ENCODE measurements at regions not wholly inside any gene's neighbourhood (a gene's known extent, or its start where the extent isn't known, plus 50 kb on each side); places are given as distances from the start of the nearest gene placed in this dataset.

DNA sequence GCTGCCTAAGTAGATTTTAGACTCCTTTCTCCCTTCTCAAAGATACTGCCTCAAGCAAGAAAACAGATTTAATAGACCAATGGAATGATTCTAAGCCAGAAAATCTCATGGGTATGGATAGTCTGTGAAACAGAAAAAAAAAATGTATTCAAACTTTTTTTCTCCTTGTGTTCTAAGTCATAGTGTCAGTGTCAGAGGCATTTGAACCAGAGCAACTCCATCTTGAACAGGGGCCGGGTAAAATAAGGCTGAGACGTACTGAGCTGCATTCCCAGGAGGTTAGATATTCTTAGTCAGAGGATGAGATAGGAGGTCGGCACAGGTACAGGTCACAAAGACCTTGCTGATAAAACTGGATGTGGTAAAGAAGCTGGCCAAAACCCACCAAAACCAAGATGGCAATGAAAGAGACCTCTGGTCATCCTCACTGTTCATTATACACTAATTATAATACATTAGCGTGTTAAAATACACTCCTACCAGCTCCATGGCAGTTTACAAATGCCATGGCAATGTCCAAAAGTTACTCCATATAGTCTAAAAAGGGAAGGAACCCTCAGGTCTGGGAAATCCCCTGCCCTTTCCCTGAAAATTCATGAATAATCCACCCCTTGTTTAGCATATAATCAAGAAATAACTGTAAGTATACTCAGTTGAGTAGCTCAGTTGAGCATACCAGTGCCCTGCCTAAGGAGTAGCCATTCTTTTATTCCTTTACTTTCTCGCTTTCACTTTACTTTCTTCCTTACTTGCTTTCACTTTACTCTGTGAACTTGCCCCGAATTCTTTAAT is 72.8 kb upstream of the GOLGA8B start (continued):
- TF ChIP-seq NBN (IDR thresholded peaks at IDR 0.05; ENCODE audit: low read depth), result no peak
- TF ChIP-seq, protein P1, sequence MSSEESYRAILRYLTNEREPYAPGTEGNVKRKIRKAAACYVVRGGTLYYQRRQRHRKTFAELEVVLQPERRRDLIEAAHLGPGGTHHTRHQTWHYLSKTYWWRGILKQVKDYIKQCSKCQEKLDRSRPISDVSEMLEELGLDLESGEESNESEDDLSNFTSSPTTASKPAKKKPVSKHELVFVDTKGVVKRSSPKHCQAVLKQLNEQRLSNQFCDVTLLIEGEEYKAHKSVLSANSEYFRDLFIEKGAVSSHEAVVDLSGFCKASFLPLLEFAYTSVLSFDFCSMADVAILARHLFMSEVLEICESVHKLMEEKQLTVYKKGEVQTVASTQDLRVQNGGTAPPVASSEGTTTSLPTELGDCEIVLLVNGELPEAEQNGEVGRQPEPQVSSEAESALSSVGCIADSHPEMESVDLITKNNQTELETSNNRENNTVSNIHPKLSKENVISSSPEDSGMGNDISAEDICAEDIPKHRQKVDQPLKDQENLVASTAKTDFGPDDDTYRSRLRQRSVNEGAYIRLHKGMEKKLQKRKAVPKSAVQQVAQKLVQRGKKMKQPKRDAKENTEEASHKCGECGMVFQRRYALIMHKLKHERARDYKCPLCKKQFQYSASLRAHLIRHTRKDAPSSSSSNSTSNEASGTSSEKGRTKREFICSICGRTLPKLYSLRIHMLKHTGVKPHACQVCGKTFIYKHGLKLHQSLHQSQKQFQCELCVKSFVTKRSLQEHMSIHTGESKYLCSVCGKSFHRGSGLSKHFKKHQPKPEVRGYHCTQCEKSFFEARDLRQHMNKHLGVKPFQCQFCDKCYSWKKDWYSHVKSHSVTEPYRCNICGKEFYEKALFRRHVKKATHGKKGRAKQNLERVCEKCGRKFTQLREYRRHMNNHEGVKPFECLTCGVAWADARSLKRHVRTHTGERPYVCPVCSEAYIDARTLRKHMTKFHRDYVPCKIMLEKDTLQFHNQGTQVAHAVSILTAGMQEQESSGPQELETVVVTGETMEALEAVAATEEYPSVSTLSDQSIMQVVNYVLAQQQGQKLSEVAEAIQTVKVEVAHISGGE (CRISPR knock-in tag; IDR thresholded peaks at IDR 0.05), result peak in 1 of 3 experiments; percentile 66; a peak in 1 of 6 replicates
- TF ChIP-seq ZNF589 (CRISPR knock-in tag; IDR thresholded peaks at IDR 0.05; ENCODE audit: low read depth), result peak; percentile 98
- no peak for TF ChIP-seq FIP1L1 (IDR thresholded peaks at IDR 0.05; ENCODE audit: low read depth, low read length, poor library complexity, severe bottlenecking)
- TF ChIP-seq KLF10 (CRISPR knock-in tag; IDR thresholded peaks at IDR 0.05), result peak; percentile 42; the same call in 1 of the 2 replicates
- TF ChIP-seq ZSCAN32 (CRISPR knock-in tag; IDR thresholded peaks at IDR 0.05), result peak; percentile 66
- TF ChIP-seq SNIP1 (IDR thresholded peaks at IDR 0.05; ENCODE audit: low read depth), result no peak
- no peak for TF ChIP-seq HNRNPH1 (optimal IDR thresholded peaks at IDR 0.05; ENCODE audit: low read depth, low read length)
- TF ChIP-seq ZNF75A (CRISPR knock-in tag; IDR thresholded peaks at IDR 0.05), result no peak
- TF ChIP-seq ZNF551 (CRISPR knock-in tag; IDR thresholded peaks at IDR 0.05), result no peak
- TF ChIP-seq, protein P2, sequence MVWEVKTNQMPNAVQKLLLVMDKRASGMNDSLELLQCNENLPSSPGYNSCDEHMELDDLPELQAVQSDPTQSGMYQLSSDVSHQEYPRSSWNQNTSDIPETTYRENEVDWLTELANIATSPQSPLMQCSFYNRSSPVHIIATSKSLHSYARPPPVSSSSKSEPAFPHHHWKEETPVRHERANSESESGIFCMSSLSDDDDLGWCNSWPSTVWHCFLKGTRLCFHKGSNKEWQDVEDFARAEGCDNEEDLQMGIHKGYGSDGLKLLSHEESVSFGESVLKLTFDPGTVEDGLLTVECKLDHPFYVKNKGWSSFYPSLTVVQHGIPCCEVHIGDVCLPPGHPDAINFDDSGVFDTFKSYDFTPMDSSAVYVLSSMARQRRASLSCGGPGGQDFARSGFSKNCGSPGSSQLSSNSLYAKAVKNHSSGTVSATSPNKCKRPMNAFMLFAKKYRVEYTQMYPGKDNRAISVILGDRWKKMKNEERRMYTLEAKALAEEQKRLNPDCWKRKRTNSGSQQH (CRISPR knock-in tag; IDR thresholded peaks at IDR 0.05), result peak; percentile 91; the same call in 1 of the 2 replicates
- TF ChIP-seq, protein P3, sequence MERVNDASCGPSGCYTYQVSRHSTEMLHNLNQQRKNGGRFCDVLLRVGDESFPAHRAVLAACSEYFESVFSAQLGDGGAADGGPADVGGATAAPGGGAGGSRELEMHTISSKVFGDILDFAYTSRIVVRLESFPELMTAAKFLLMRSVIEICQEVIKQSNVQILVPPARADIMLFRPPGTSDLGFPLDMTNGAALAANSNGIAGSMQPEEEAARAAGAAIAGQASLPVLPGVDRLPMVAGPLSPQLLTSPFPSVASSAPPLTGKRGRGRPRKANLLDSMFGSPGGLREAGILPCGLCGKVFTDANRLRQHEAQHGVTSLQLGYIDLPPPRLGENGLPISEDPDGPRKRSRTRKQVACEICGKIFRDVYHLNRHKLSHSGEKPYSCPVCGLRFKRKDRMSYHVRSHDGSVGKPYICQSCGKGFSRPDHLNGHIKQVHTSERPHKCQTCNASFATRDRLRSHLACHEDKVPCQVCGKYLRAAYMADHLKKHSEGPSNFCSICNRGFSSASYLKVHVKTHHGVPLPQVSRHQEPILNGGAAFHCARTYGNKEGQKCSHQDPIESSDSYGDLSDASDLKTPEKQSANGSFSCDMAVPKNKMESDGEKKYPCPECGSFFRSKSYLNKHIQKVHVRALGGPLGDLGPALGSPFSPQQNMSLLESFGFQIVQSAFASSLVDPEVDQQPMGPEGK (CRISPR knock-in tag; IDR thresholded peaks at IDR 0.05; ENCODE audit: borderline replicate concordance), result peak; percentile 59; the same call in 1 of the 2 replicates
- no peak for TF ChIP-seq STAT5A (IDR thresholded peaks at IDR 0.05; ENCODE audit: borderline replicate concordance, low read length)
- TF ChIP-seq, protein P4, sequence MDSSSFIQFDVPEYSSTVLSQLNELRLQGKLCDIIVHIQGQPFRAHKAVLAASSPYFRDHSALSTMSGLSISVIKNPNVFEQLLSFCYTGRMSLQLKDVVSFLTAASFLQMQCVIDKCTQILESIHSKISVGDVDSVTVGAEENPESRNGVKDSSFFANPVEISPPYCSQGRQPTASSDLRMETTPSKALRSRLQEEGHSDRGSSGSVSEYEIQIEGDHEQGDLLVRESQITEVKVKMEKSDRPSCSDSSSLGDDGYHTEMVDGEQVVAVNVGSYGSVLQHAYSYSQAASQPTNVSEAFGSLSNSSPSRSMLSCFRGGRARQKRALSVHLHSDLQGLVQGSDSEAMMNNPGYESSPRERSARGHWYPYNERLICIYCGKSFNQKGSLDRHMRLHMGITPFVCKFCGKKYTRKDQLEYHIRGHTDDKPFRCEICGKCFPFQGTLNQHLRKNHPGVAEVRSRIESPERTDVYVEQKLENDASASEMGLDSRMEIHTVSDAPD (CRISPR knock-in tag; IDR thresholded peaks at IDR 0.05), result peak; percentile 92
- no peak for TF ChIP-seq ZFP30 (CRISPR knock-in tag; IDR thresholded peaks at IDR 0.05; ENCODE audit: borderline replicate concordance)
- TF ChIP-seq ZBTB8A (IDR thresholded peaks at IDR 0.05; ENCODE audit: partially characterized antibody), result no peak
- TF ChIP-seq, protein P5, sequence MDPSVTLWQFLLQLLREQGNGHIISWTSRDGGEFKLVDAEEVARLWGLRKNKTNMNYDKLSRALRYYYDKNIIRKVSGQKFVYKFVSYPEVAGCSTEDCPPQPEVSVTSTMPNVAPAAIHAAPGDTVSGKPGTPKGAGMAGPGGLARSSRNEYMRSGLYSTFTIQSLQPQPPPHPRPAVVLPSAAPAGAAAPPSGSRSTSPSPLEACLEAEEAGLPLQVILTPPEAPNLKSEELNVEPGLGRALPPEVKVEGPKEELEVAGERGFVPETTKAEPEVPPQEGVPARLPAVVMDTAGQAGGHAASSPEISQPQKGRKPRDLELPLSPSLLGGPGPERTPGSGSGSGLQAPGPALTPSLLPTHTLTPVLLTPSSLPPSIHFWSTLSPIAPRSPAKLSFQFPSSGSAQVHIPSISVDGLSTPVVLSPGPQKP (CRISPR knock-in tag; IDR thresholded peaks at IDR 0.05), result no peak
